ENCODE measurements at regions not wholly inside any gene's neighbourhood (a gene's known extent, or its start where the extent isn't known, plus 50 kb on each side); places are given as distances from the start of the nearest gene placed in this dataset.

GRCh38 chr17:79294459-79295071 lies 219.9 kb downstream of the ENGASE start:
- TF ChIP-seq CTCF (IDR thresholded peaks at IDR 0.05; ENCODE audit: insufficient read depth, low read length, poor library complexity, severe bottlenecking) (no peak), EZH2phosphoT487 (conservative IDR thresholded peaks at IDR 0.05; ENCODE audit: low read length) (no peak)

All from SU-DHL-6 (cell line).